ENCODE measurements at regions not wholly inside any gene's neighbourhood (a gene's known extent, or its start where the extent isn't known, plus 50 kb on each side); places are given as distances from the start of the nearest gene placed in this dataset.

DNA sequence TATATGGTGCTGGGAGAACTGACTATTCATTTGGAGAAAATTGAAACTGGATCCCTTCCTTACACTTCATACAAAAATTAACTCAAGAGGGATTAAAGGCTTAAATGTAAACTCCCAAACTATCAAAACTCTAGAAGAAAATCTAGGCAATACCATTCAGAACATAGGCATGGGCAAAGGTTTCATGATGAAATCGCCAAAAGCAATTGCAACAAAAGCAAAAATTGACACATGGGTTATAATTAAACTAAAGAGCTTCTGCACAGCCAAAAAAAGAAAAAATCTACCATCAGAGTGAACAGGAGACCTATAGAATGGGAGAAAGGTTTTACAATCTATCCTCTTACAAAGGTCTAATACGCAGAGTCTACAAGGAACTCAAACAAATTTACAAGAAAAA is 851.3 kb upstream of the MAN1A1 start:
- Mint-ChIP-seq H3K9me3 (no peaks in the 10 kb centered on the region), H3K4me3 (no peak overlapping the region), H3K36me3 (no peaks in the 10 kb centered on the region), H3K27me3 (no peaks in the 10 kb centered on the region), H3K4me1 (ENCODE audit: low read depth) (no peaks in the 10 kb centered on the region), H3K27ac (no peak overlapping the region)
- ChIA-PET POLR2A (no interaction called here), CTCF (no interaction called here)
- intact Hi-C loops (cut with micrococcal nuclease) = no loop called here
- no peak for DNase-seq

DNA sequence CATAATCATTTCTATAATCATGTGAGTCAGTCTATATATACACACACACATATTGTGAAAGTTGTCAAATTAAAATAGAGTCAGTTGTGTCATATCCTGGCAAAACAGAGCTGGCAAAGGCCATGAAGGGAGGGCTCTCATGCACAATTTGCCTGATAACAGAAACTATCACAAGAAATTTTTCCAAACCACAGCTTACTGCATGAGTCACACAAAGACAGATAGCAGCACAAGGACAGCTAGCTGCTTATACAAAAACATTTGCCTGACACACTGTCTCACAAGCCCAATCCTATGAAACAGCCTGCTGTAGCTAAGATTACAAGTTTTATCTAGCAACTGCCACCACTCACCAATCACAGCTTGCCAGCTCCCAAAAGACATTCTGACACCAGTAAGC is 848.5 kb upstream of the MAN1A1 start:
- no peak for DNase-seq
- Mint-ChIP-seq H3K4me1 (ENCODE audit: low read depth) (no peaks in the 10 kb centered on the region), H3K9me3 (no peaks in the 10 kb centered on the region), H3K27me3 (no peaks in the 10 kb centered on the region), H3K27ac (no peak overlapping the region), H3K4me3 (no peak overlapping the region), H3K36me3 (no peaks in the 10 kb centered on the region)
- ChIA-PET CTCF (no interaction called here), POLR2A (no interaction called here)
- intact Hi-C loops (cut with micrococcal nuclease) = no loop called here

DNA sequence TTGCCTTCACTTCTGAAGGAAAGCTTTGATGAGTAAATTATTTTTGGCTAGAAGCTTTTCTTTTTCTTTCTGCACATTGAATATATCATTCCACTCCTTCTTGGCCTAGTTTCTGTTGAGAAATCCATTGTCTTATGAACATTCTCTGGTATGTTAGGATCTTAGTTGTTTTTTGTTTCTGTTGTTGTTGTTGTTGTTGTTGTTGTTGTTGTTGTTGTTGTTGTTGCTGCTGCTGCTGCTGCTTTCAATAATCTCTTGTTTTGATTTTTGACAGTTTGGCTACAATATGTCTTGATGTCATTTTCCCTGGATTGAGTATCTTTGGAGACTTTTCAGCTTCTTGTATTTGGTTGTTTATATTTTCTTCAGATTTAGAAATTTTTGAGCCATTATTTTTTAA is 836.5 kb upstream of the MAN1A1 start:
- ChIA-PET CTCF (no interaction called here), POLR2A (no interaction called here)
- no peak for DNase-seq
- Mint-ChIP-seq H3K36me3 (no peaks in the 10 kb centered on the region), H3K4me3 (no peak overlapping the region), H3K4me1 (ENCODE audit: low read depth) (no peaks in the 10 kb centered on the region), H3K9me3 (no peaks in the 10 kb centered on the region), H3K27me3 (no peaks in the 10 kb centered on the region), H3K27ac (no peak overlapping the region)
- intact Hi-C loops (cut with micrococcal nuclease) = no loop called here

DNA sequence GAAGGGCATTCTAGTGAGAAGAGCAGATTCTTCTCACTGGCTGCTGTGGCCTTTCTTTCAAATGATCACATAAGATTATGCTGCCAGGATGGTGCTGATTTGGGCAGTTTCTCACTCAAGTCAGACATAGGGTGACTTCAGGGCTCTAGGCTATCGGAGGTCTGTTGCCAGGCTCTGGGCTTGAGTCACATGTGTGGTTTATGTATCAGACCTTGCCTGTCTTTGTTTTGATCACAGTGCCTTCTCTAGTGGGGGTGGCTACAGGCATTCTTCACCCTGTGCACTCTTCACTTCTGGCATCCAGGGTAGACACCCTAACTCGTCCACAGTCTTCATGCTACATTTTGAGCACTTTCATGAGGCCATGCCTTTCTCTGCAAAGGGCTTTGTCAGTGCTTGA is 823.7 kb upstream of the MAN1A1 start:
- CTCF ChIA-PET = no interaction called here
- H3K27me3 Mint-ChIP-seq = no peaks in the 10 kb centered on the region
- H3K4me3 Mint-ChIP-seq = no peak overlapping the region
- peaks cover 2% of the 10 kb centered on the region for H3K9me3 Mint-ChIP-seq
- POLR2A ChIA-PET = no interaction called here
- H3K4me1 Mint-ChIP-seq (ENCODE audit: low read depth) = no peaks in the 10 kb centered on the region
- intact Hi-C loops (cut with micrococcal nuclease) = no loop called here
- DNase-seq = no peak
- no peaks in the 10 kb centered on the region for H3K36me3 Mint-ChIP-seq
- H3K27ac Mint-ChIP-seq = no peak overlapping the region

GRCh38 chr6:120164531-120164930 is 815.0 kb upstream of the MAN1A1 start:
- Mint-ChIP-seq H3K27ac (no peak overlapping the region), H3K4me1 (ENCODE audit: low read depth) (no peaks in the 10 kb centered on the region)
- POLR2A ChIA-PET = no interaction called here

DNA sequence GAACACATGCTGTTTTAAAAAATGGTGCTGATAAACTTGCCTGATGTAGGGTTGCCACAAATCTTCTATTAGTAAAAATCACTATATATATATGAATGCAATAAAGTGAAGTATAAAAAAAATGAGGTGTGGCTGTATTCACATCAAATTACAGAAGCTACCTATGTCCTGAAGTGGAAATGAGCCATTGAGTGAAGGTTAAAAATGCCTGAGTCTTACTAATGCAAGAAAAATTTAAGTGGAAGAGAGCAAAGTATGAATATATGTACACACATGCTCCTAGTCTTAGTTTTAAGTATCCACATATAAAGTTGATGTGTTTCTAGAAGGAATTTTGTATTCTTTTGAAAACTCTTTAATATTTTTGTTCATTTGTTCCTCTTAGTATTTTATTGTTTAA is 808.3 kb upstream of the MAN1A1 start:
- Mint-ChIP-seq H3K4me1 (ENCODE audit: low read depth) (no peaks in the 10 kb centered on the region), H3K27ac (no peak overlapping the region), H3K27me3 (no peaks in the 10 kb centered on the region), H3K9me3 (peaks cover 6% of the 10 kb centered on the region), H3K4me3 (no peak overlapping the region), H3K36me3 (no peaks in the 10 kb centered on the region)
- DNase-seq = no peak
- intact Hi-C loops (cut with micrococcal nuclease) = no loop called here
- ChIA-PET CTCF (no interaction called here), POLR2A (no interaction called here)

More at GRCh38 chr6:120164531-120164930, 815.0 kb upstream of the MAN1A1 start:
- intact Hi-C loops (cut with micrococcal nuclease) = no loop called here
- no peak overlapping the region for H3K4me3 Mint-ChIP-seq
- no peaks in the 10 kb centered on the region for H3K27me3 Mint-ChIP-seq
- H3K36me3 Mint-ChIP-seq = no peaks in the 10 kb centered on the region
- H3K9me3 Mint-ChIP-seq = peaks cover 2% of the 10 kb centered on the region
- no peak for DNase-seq
- CTCF ChIA-PET = no interaction called here

GRCh38 chr6:120147071-120147871 is 797.7 kb upstream of the MAN1A1 start:
- DNase-seq = peak; percentile 10
- Mint-ChIP-seq H3K27me3 (no peaks in the 10 kb centered on the region), H3K4me3 (no peak overlapping the region), H3K9me3 (peaks cover 10% of the 10 kb centered on the region), H3K4me1 (ENCODE audit: low read depth) (no peaks in the 10 kb centered on the region), H3K36me3 (no peaks in the 10 kb centered on the region), H3K27ac (no peak overlapping the region)
- intact Hi-C loops (cut with micrococcal nuclease) = no loop called here
- ChIA-PET CTCF (interaction anchor here (1.8 kb wide), 1 partner anchor 405 kb away, joined by 6 read pairs; no protein-coding TSS in a partner anchor), POLR2A (no interaction called here)

DNA sequence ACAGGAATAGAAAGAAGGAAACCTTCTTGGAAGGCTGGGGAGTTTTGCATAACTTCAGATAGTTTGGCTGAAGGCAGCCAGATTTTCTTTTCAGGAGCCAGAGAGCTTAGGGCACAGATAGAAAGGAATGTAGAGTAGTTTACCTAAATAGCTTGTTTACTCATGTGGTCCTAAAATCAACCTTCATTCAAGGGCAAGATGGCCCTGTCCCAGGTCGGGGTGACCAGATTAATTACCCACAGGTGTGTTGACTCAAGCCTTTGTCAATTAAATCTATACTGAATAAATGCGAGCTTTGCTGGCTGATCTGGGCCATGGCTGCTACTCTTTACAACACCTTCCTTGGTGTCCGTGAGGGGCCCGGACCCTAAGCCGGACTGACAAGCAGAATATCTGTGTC is 792.0 kb upstream of the MAN1A1 start:
- intact Hi-C loops (cut with micrococcal nuclease) = no loop called here
- no peak for DNase-seq
- H3K4me3 Mint-ChIP-seq = no peak overlapping the region
- ChIA-PET POLR2A (no interaction called here), CTCF (no interaction called here)
- no peaks in the 10 kb centered on the region for H3K9me3 Mint-ChIP-seq
- no peaks in the 10 kb centered on the region for H3K4me1 Mint-ChIP-seq (ENCODE audit: low read depth)
- no peaks in the 10 kb centered on the region for H3K36me3 Mint-ChIP-seq
- H3K27ac Mint-ChIP-seq = no peak overlapping the region
- H3K27me3 Mint-ChIP-seq = no peaks in the 10 kb centered on the region

GRCh38 chr6:120137492-120137891 is 787.9 kb upstream of the MAN1A1 start:
- no peak overlapping the region for H3K4me3 Mint-ChIP-seq
- POLR2A ChIA-PET = no interaction called here
- H3K4me1 Mint-ChIP-seq (ENCODE audit: low read depth) = no peaks in the 10 kb centered on the region
- H3K27ac Mint-ChIP-seq = no peak overlapping the region
- intact Hi-C loops (cut with micrococcal nuclease) = no loop called here
- CTCF ChIA-PET = no interaction called here
- H3K27me3 Mint-ChIP-seq = no peaks in the 10 kb centered on the region
- DNase-seq = no peak
- no peaks in the 10 kb centered on the region for H3K36me3 Mint-ChIP-seq
- H3K9me3 Mint-ChIP-seq = no peaks in the 10 kb centered on the region

DNA sequence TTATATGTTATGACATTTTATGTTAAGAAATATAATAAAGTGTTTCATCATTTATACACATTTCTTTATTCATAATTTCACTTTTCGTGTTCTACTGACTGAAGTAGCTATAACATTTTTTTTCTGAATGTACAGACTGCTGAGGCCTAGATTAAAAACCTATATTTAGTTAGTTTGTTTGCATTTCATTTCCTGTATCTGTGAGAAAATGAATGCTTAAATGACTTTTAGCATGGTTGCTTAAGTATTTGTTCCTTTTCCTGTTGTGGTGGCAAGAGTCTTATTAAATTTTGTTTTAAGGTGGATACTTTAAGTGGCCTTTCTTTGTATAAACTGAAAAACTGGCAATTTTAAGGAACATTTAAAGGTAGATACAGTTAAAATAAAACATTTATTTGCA is 779.7 kb upstream of the MAN1A1 start:
- CTCF ChIA-PET = no interaction called here
- H3K4me3 Mint-ChIP-seq = no peak overlapping the region
- H3K27ac Mint-ChIP-seq = no peak overlapping the region
- no peaks in the 10 kb centered on the region for H3K27me3 Mint-ChIP-seq
- POLR2A ChIA-PET = no interaction called here
- H3K9me3 Mint-ChIP-seq = no peaks in the 10 kb centered on the region
- no peak for DNase-seq
- no peaks in the 10 kb centered on the region for H3K36me3 Mint-ChIP-seq
- intact Hi-C loops (cut with micrococcal nuclease) = no loop called here
- no peaks in the 10 kb centered on the region for H3K4me1 Mint-ChIP-seq (ENCODE audit: low read depth)

DNA sequence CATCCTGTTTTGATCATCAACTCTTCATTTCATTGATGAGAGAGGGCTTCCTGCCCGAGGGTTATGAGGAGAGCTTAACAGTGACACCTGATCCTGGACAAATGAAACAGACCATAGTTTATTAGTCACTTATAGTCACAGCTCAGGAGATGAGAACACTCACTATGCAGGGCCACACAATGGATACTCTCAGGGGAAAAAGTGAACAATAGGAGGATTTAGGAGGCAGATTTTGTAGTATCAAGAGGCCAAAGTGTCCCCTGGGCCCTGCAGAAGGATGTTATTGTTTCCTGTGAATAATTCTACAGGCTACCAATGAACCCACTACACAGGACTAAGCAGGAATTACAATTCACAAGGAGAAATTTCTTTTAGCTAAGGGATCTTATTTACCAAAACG is 772.8 kb upstream of the MAN1A1 start:
- intact Hi-C loops (cut with micrococcal nuclease) = no loop called here
- no peak for DNase-seq
- ChIA-PET CTCF (no interaction called here), POLR2A (no interaction called here)
- Mint-ChIP-seq H3K36me3 (no peaks in the 10 kb centered on the region), H3K4me1 (ENCODE audit: low read depth) (no peaks in the 10 kb centered on the region), H3K9me3 (no peaks in the 10 kb centered on the region), H3K4me3 (no peak overlapping the region), H3K27me3 (no peaks in the 10 kb centered on the region), H3K27ac (no peak overlapping the region)

DNA sequence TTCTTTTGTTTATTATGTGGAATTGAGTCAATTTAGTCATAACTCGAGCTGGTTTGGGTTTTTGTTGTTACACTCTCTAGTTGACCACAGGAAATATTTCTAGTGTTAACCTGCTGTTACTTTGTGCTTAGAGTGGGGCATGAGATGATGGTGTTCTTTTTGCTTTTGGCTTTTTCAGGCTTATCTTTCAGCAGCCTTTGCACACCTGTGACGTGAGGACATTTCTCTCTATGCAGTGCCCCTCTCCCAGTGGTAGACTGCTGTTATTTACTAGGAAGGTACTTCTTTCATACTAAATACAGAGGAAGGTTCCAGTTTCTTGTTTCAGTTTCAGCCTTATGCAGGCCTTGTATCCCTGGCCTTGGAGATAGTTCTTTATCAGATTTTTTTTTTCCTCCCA is 766.8 kb upstream of the MAN1A1 start:
- intact Hi-C loops (cut with micrococcal nuclease) = no loop called here
- Mint-ChIP-seq H3K27ac (no peak overlapping the region), H3K9me3 (no peaks in the 10 kb centered on the region), H3K36me3 (no peaks in the 10 kb centered on the region), H3K4me1 (ENCODE audit: low read depth) (no peaks in the 10 kb centered on the region), H3K27me3 (no peaks in the 10 kb centered on the region), H3K4me3 (no peak overlapping the region)
- CTCF ChIA-PET = no interaction called here
- POLR2A ChIA-PET = no interaction called here
- DNase-seq = no peak

GRCh38 chr6:120112980-120113379 is 763.4 kb upstream of the MAN1A1 start:
- Mint-ChIP-seq H3K4me3 (no peak overlapping the region), H3K27ac (no peak overlapping the region), H3K4me1 (ENCODE audit: low read depth) (no peaks in the 10 kb centered on the region), H3K9me3 (no peaks in the 10 kb centered on the region), H3K27me3 (no peaks in the 10 kb centered on the region), H3K36me3 (no peaks in the 10 kb centered on the region)
- ChIA-PET POLR2A (no interaction called here), CTCF (no interaction called here)
- intact Hi-C loops (cut with micrococcal nuclease) = loop anchor here (1.0 kb wide), 1 partner anchor 30 kb away; no protein-coding TSS in a partner anchor
- no peak for DNase-seq

Data from activated CD4-positive, alpha-beta memory T cell treated with anti-CD3 and anti-CD28 coated beads for 36 hours (primary cell).